K562 (cell line): ENCODE measurements at regions not wholly inside any gene's neighbourhood (a gene's known extent, or its start where the extent isn't known, plus 50 kb on each side); places are given as distances from the start of the nearest gene placed in this dataset.

Source experiments
- ATAC-seq: fragments of 200-7000 bp; cut with Tn5 transposase; 3 replicates; pipeline ENCODE4 v1.9.1; 2020; ENCODE audit warnings: moderate library complexity
- BruUV-seq: library from RNA; stranded (reverse); fragments of 400-500 nt; replicated peaks from 2 replicates; lab custom pipeline; 2021; lab: Mats Ljungman, UMichigan
- CTCF ChIA-PET: fragments of 300-600 bp; formaldehyde crosslinking; extraction: SDS; loops from one replicate; lab custom pipeline; 2021; ENCODE audit warnings: low intra/inter-chr PET ratio; lab: Yijun Ruan, JAX
- POLR2A ChIA-PET: fragments of 300-600, 350-650 bp; sonication (Branson Sonifier 250); formaldehyde crosslinking; extraction: SDS; loops from one replicate; lab custom pipeline; 2021; ENCODE audit warnings: antibody characterized with exemption, inconsistent platforms; lab: Yijun Ruan, JAX
- DNase-seq, 4 experiments: peaks; one replicate each; pipeline versions ENCODE4 v3.0.0 to v3.0.0-alpha.2; 2011 to 2018; ENCODE audit warnings: low spot score in 3 of 4, mixed read lengths in 3 of 4; ENCODE audit errors: extremely low read depth in 1 of 4
- FAIRE-seq: peaks from 2 replicates; lab custom pipeline; 2011; peaks lifted over from hg19 to GRCh38; lab: Jason Lieb, UNC
- H2AFZ ChIP-seq: 2 replicates; pipeline ENCODE4 v1.6.0; 2011; ENCODE audit warnings: low read depth, low read length, control low read depth, inconsistent platforms
- H3K27ac ChIP-seq: fragments of 200-600 bp; 3 replicates; pipeline ENCODE4 v1.8.0; 2011; ENCODE audit warnings: low read depth, mild to moderate bottlenecking, control low read depth, inconsistent platforms, low read length, moderate library complexity, mixed read lengths; ENCODE audit errors: extremely low read depth
- H3K27me3 ChIP-seq, 2 experiments: fragments of 300-600 bp in 1 of 2; 2 replicates in 1 of 2; 3 replicates in 1 of 2; pipeline versions ENCODE4 v1.6.0 to v1.8.0; 2011; ENCODE audit warnings: inconsistent platforms in 2 of 2, low read length in 2 of 2, mild to moderate bottlenecking in 1 of 2, mixed read lengths in 1 of 2, moderate library complexity in 1 of 2; ENCODE audit not compliant: control insufficient read depth in 2 of 2, insufficient read depth in 2 of 2
- H3K36me3 ChIP-seq: fragments of 300-600 bp; 3 replicates; pipeline ENCODE4 v1.8.0; 2011; ENCODE audit warnings: mild to moderate bottlenecking, low read length, inconsistent platforms; ENCODE audit not compliant: control insufficient read depth, insufficient read depth
- H3K4me1 ChIP-seq, 2 experiments: fragments of 200-600 bp in 1 of 2; replicated peaks in 1 of 2; 2 replicates in 1 of 2; 3 replicates in 1 of 2; pipeline versions ENCODE4 v1.5.1 to v1.8.0; 2011; ENCODE audit warnings: inconsistent platforms in 2 of 2, low read length in 2 of 2, mild to moderate bottlenecking in 1 of 2, mixed read lengths in 1 of 2, moderate library complexity in 1 of 2; ENCODE audit not compliant: control insufficient read depth in 2 of 2, insufficient read depth in 2 of 2
- H3K4me2 ChIP-seq: 2 replicates; pipeline ENCODE4 v1.6.1; 2011; ENCODE audit warnings: low read length, control low read depth, inconsistent platforms, mixed read lengths; ENCODE audit not compliant: insufficient read depth
- H3K4me3 ChIP-seq: fragments of 200-600 bp; sonication (generic), shearing (Covaris generic); 2 replicates; pipeline ENCODE4 v1.5.1; 2016; ENCODE audit warnings: control low read depth, inconsistent platforms
- H3K79me2 ChIP-seq: fragments of 200-600 bp; 3 replicates; pipeline ENCODE4 v1.8.0; 2011; ENCODE audit warnings: low read length, inconsistent platforms; ENCODE audit not compliant: control insufficient read depth, insufficient read depth
- H3K9ac ChIP-seq, 2 experiments: 2 replicates each; pipeline versions ENCODE4 v1.6.0 to v1.6.1; 2011; ENCODE audit warnings: low read depth in 2 of 2, low read length in 2 of 2, control low read depth in 1 of 2, inconsistent platforms in 1 of 2, mild to moderate bottlenecking in 1 of 2, mixed read lengths in 1 of 2; ENCODE audit not compliant: insufficient read depth in 1 of 2
- H3K9me1 ChIP-seq: one replicate; pipeline ENCODE4 v1.6.0; 2011; ENCODE audit warnings: inconsistent platforms, mild to moderate bottlenecking, low read length, moderate library complexity; ENCODE audit not compliant: control insufficient read depth, insufficient read depth
- H3K9me3 ChIP-seq: replicated peaks from 2 replicates; pipeline ENCODE4 v1.5.1; 2011; ENCODE audit warnings: low read depth, low read length, inconsistent platforms; ENCODE audit not compliant: control insufficient read depth, insufficient read depth
- H4K20me1 ChIP-seq: replicated peaks from 2 replicates; pipeline ENCODE4 v1.6.1; 2011; ENCODE audit warnings: low read length, inconsistent platforms, mixed read lengths; ENCODE audit not compliant: control insufficient read depth, insufficient read depth
- ASH1L ChIP-seq: fragments of 450-650 bp; IDR thresholded peaks from 2 replicates; pipeline ENCODE4 v1.6.1; 2018; ENCODE audit warnings: borderline replicate concordance, mild to moderate bottlenecking, low read depth; ENCODE audit not compliant: partially characterized antibody
- BCLAF1 ChIP-seq, 2 experiments: fragments of 450-650 bp in 1 of 2; IDR thresholded peaks; 2 replicates each; pipeline ENCODE4 v1.6.1; 2011 to 2017; ENCODE audit warnings: low read depth in 2 of 2, antibody characterized with exemption in 1 of 2, borderline replicate concordance in 1 of 2, low read length in 1 of 2, mild to moderate bottlenecking in 1 of 2, mixed read lengths in 1 of 2; ENCODE audit not compliant: control insufficient read depth in 1 of 2
- FOXK1 ChIP-seq: sonication (generic); formaldehyde crosslinking; IDR thresholded peaks from 2 replicates; pipeline ENCODE4 v1.8.0; 2022; ENCODE audit warnings: missing genetic modification reagents, mild to moderate bottlenecking, borderline replicate concordance
- HDAC1 ChIP-seq, 2 experiments: fragments of 450-650 bp; IDR thresholded peaks; 2 replicates each; pipeline ENCODE4 v1.6.1; 2016 to 2017; ENCODE audit warnings: inconsistent platforms in 1 of 2, mild to moderate bottlenecking in 1 of 2, moderate library complexity in 1 of 2
- HES1 ChIP-seq: fragments of 450-650 bp; IDR thresholded peaks from 2 replicates; pipeline ENCODE4 v1.6.1; 2016; ENCODE audit warnings: low read depth, mild to moderate bottlenecking, moderate library complexity
- TARDBP ChIP-seq: fragments of 450-650 bp; IDR thresholded peaks from 2 replicates; pipeline ENCODE4 v1.6.1; 2016
- ZKSCAN1 ChIP-seq: fragments of 150-350 bp; IDR thresholded peaks from 2 replicates; pipeline ENCODE4 v1.6.1; 2016; ENCODE audit warnings: low read depth, low read length
- ZNF174 ChIP-seq: fragments of 250-450 bp; sonication (Bioruptor Pico); IDR thresholded peaks from 2 replicates; pipeline ENCODE4 v1.4.0; 2020; ENCODE audit warnings: mild to moderate bottlenecking
- in situ Hi-C: fragments of 300-500 bp; cut with MboI; formaldehyde crosslinking; loops from 4 replicates; pipeline ENCODE4 v1.15.0; 2018; ENCODE audit warnings: inconsistent platforms, mixed read lengths
- intact Hi-C: fragments of 100-400 bp; cut with micrococcal nuclease; formaldehyde crosslinking; loops from 2 replicates; pipeline ENCODE4 v1.14.2; 2022
- TF ChIP-seq, protein P1 (sequence below): sonication (generic); formaldehyde crosslinking; IDR thresholded peaks from 2 replicates; pipeline ENCODE4 v1.8.0; 2022; ENCODE audit warnings: mild to moderate bottlenecking, missing genetic modification reagents

DNA sequence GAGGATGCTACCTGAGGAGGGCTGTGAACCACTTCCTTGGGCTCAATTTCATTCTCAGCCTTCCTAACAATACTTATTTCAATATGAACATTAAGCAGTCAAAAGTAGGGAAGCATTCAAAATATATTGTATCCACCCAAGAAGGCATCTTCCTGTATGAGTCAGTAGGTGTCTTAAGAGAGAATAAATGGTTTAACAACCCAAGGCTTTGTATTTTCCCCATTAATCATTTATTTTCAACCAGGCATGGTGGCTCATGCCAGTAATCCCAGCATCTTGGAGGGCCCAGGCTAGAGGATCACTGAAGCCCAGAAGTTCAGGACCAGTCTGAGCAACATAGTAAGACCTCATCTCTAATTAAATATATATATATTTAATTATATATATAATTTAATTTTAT, 74.5 kb upstream of the MARCKS start:
- ChIA-PET CTCF (no interaction called here), POLR2A (no interaction called here)
- no peak for ATAC-seq
- no peak overlapping the region for H3K27ac ChIP-seq
- no peaks in the 10 kb centered on the region for H3K27me3 ChIP-seq
- in situ Hi-C loops (no loop called here), intact Hi-C loops (no loop called here)
- FAIRE-seq, result no peak
- no peaks in the 10 kb centered on the region for H3K9me3 ChIP-seq
- H2AFZ ChIP-seq, result no peak overlapping the region
- DNase-seq, result no peak
- BruUV-seq, result no TSS peak
- H3K9me1 ChIP-seq, result no peaks in the 10 kb centered on the region
- no peaks in the 10 kb centered on the region for H3K79me2 ChIP-seq
- no peaks in the 10 kb centered on the region for H4K20me1 ChIP-seq
- TF ChIP-seq ZKSCAN1, result no peak
- no peak for TF ChIP-seq BCLAF1 (IDR thresholded peaks at IDR 0.05; ENCODE audit: borderline replicate concordance in 1 of 2, control insufficient read depth in 1 of 2, low read depth in 2 of 2, low read length in 1 of 2)
- TF ChIP-seq ZNF174, result no peak
- no peak for TF ChIP-seq HDAC1 (IDR thresholded peaks at IDR 0.05)
- TF ChIP-seq, protein P1, sequence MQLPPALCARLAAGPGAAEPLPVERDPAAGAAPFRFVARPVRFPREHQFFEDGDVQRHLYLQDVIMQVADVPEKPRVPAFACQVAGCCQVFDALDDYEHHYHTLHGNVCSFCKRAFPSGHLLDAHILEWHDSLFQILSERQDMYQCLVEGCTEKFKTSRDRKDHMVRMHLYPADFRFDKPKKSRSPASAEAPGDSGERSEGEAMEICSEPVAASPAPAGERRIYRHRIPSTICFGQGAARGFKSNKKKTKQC, result no peak
- TF ChIP-seq HES1, result no peak
- no peak for TF ChIP-seq ASH1L
- TF ChIP-seq TARDBP, result no peak
- TF ChIP-seq FOXK1 (CRISPR knock-in tag), result no peak
- H3K36me3 ChIP-seq, result no peaks in the 10 kb centered on the region
- H3K4me1 ChIP-seq, result no peaks in the 10 kb centered on the region
- H3K4me2 ChIP-seq, result no peak overlapping the region
- no peak overlapping the region for H3K4me3 ChIP-seq
- no peak overlapping the region for H3K9ac ChIP-seq
